Ascending aorta (tissue), 2 donors: ENCODE measurements at regions not wholly inside any gene's neighbourhood (a gene's known extent, or its start where the extent isn't known, plus 50 kb on each side); places are given as distances from the start of the nearest gene placed in this dataset.
"Not testable (repeated sequence)": the region's sequence is repeated elsewhere in the genome, so short reads cannot be mapped to it uniquely, and the experiment has no call there.

Experiments used
- DNase-seq, 2 donors: peaks; one replicate each; pipeline ENCODE4 v3.0.0-alpha.2; 2019; ENCODE audit warnings: low spot score in 2 of 2
- H3K27ac ChIP-seq, 2 donors: fragments of 200-600 bp; sonication (generic); one replicate each; pipeline ENCODE4 v1.5.1; 2016 to 2017; ENCODE audit warnings: mild to moderate bottlenecking in 1 of 2
- H3K27me3 ChIP-seq: fragments of 200-600 bp; sonication (generic); one replicate; pipeline ENCODE4 v1.5.1; 2017
- H3K36me3 ChIP-seq, 2 donors: fragments of 200-600 bp; sonication (generic); one replicate each; pipeline ENCODE4 v1.5.1; 2016
- H3K4me1 ChIP-seq, 2 donors: fragments of 200-600 bp; sonication (generic); one replicate each; pipeline ENCODE4 v1.5.1; 2016 to 2017; ENCODE audit warnings: mild to moderate bottlenecking in 1 of 2
- H3K4me3 ChIP-seq, 2 donors: fragments of 200-600 bp; sonication (generic); one replicate each; pipeline ENCODE4 v1.5.1; 2016 to 2017; ENCODE audit warnings: mild to moderate bottlenecking in 1 of 2
- H3K9me3 ChIP-seq, 2 donors: fragments of 200-600 bp; sonication (generic); one replicate each; pipeline ENCODE4 v1.5.1; 2016
- CTCF ChIP-seq, 3 experiments: fragments of 200-600 bp in 2 of 3; fragments of 450-650 bp in 1 of 3; sonication (generic) in 2 of 3; IDR thresholded peaks; one replicate each; pipeline ENCODE4 v1.5.1; 2016 to 2019; ENCODE audit warnings: antibody characterized with exemption in 3 of 3, mild to moderate bottlenecking in 1 of 3, moderate library complexity in 1 of 3
- intact Hi-C: fragments of 100-400 bp; cut with DNase I; formaldehyde crosslinking; loops from one replicate; pipeline ENCODE4 v1.15.1; 2023

- Histone ChIP-seq H3K27me3 (no peaks in the 10 kb centered on the region), H3K9me3 (peaks cover 10 to 11% of the 10 kb centered on the region in 2 donors), H3K27ac (peak overlapping the region; percentile 72 to 73), H3K36me3 (no peaks in the 10 kb centered on the region), H3K4me3 (no peak overlapping the region), H3K4me1 (peaks cover 6 to 25% of the 10 kb centered on the region in 2 donors)
- no peak for TF ChIP-seq CTCF (IDR thresholded peaks at IDR 0.05)
- intact Hi-C loops: loop anchor here (5.0 kb wide), 1 partner anchor 161 kb away; no protein-coding TSS in a partner anchor
- peak in 1 of 2 donors; percentile 9 for DNase-seq
Measured at GRCh38 chr10:91090761-91091529, 129.5 kb upstream of the PCGF5 start.

GRCh38 chr10:91091780-91092179 lies 128.7 kb upstream of the PCGF5 start:
- Histone ChIP-seq H3K27me3 (no peaks in the 10 kb centered on the region), H3K4me3 (no peak overlapping the region), H3K4me1 (peaks cover 6 to 25% of the 10 kb centered on the region in 2 donors), H3K36me3 (no peaks in the 10 kb centered on the region), H3K27ac (no peak overlapping the region), H3K9me3 (peaks cover 10 to 11% of the 10 kb centered on the region in 2 donors)
- TF ChIP-seq CTCF (IDR thresholded peaks at IDR 0.05): no peak
- intact Hi-C loops: loop anchor here (5.0 kb wide), 1 partner anchor 161 kb away; no protein-coding TSS in a partner anchor
- DNase-seq: peak in 1 of 2 donors; percentile 27

DNA sequence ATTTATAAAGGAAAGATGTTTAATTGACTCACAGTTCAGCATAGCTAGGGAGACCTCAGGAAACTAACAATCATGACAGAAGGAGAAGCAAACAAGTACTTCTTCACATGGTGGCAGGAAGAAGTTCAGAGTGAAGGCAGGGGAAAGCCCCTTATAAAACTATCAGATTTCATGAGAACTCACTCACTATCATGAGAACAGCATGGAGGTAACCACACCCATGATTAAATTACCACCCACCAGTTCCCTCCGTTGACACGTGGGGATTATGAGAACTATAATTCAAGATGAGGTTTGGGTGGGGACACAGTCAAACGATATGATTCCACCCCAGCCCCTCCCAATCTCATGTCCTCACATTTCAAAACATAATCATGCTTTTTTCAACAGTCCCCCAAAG lies 124.2 kb upstream of the PCGF5 start:
- Histone ChIP-seq H3K4me3 (no peak overlapping the region), H3K36me3 (no peaks in the 10 kb centered on the region), H3K4me1 (no peaks in the 10 kb centered on the region), H3K27me3 (no peaks in the 10 kb centered on the region), H3K9me3 (peaks cover 10 to 11% of the 10 kb centered on the region in 2 donors), H3K27ac (no peak overlapping the region)
- no peak for DNase-seq
- intact Hi-C loops: no loop called here
- TF ChIP-seq CTCF (IDR thresholded peaks at IDR 0.05): no peak

- no peak overlapping the region for H3K4me3 ChIP-seq
- H3K36me3 ChIP-seq: no peaks in the 10 kb centered on the region
- H3K4me1 ChIP-seq: no peaks in the 10 kb centered on the region
- TF ChIP-seq CTCF (IDR thresholded peaks at IDR 0.05): no peak
- intact Hi-C loops: no loop called here
- H3K27ac ChIP-seq: no peak overlapping the region
- DNase-seq: no peak
- no peaks in the 10 kb centered on the region for H3K27me3 ChIP-seq
- peaks cover 10 to 11% of the 10 kb centered on the region in 2 donors for H3K9me3 ChIP-seq
Measured at GRCh38 chr10:91097313-91097712, 123.2 kb upstream of the PCGF5 start.

- H3K27ac ChIP-seq, DNase-seq, intact Hi-C loops, H3K27me3 ChIP-seq, H3K4me1 ChIP-seq, H3K9me3 ChIP-seq, H3K36me3 ChIP-seq, H3K4me3 ChIP-seq: not testable (repeated sequence)
Measured at GRCh38 chr10:91098021-91098420, 122.4 kb upstream of the PCGF5 start.

GRCh38 chr10:91103384-91104192 lies 116.9 kb upstream of the PCGF5 start:
- no peaks in the 10 kb centered on the region for H3K27me3 ChIP-seq
- no peak overlapping the region for H3K27ac ChIP-seq
- no peak for TF ChIP-seq CTCF (IDR thresholded peaks at IDR 0.05)
- intact Hi-C loops: no loop called here
- no peaks in the 10 kb centered on the region for H3K36me3 ChIP-seq
- H3K4me1 ChIP-seq: no peaks in the 10 kb centered on the region
- H3K4me3 ChIP-seq: no peak overlapping the region
- DNase-seq: no peak
- no peaks in the 10 kb centered on the region for H3K9me3 ChIP-seq
